CMK (cell line): ENCODE measurements at regions not wholly inside any gene's neighbourhood (a gene's known extent, or its start where the extent isn't known, plus 50 kb on each side); places are given as distances from the start of the nearest gene placed in this dataset.

ENCODE experiments used
- DNase-seq: peaks from one replicate; pipeline ENCODE4 v3.0.0-alpha.2; 2010; ENCODE audit warnings: low read depth

GRCh38 chr10:121426307-121426706 lies 171.9 kb downstream of the FGFR2 start:
- DNase-seq = peak; percentile 8
